ENCODE measurements at regions not wholly inside any gene's neighbourhood (a gene's known extent, or its start where the extent isn't known, plus 50 kb on each side); places are given as distances from the start of the nearest gene placed in this dataset.

GRCh38 chr10:4319870-4320367 lies 506.1 kb upstream of the AKR1E2 start:
- TF ChIP-seq CTCF (optimal IDR thresholded peaks at IDR 0.05 in 1 of 3, IDR thresholded peaks at IDR 0.05 in 1 of 3, conservative IDR thresholded peaks at IDR 0.05 in 1 of 3; ENCODE audit: extremely low read depth in 1 of 3, insufficient read depth in 2 of 3, low read length in 3 of 3) = no peak
- TF ChIP-seq EZH2 (IDR thresholded peaks at IDR 0.05; ENCODE audit: low read length) = no peak

Data from keratinocyte (primary cell).